ENCODE measurements at regions not wholly inside any gene's neighbourhood (a gene's known extent, or its start where the extent isn't known, plus 50 kb on each side); places are given as distances from the start of the nearest gene placed in this dataset.

DNA sequence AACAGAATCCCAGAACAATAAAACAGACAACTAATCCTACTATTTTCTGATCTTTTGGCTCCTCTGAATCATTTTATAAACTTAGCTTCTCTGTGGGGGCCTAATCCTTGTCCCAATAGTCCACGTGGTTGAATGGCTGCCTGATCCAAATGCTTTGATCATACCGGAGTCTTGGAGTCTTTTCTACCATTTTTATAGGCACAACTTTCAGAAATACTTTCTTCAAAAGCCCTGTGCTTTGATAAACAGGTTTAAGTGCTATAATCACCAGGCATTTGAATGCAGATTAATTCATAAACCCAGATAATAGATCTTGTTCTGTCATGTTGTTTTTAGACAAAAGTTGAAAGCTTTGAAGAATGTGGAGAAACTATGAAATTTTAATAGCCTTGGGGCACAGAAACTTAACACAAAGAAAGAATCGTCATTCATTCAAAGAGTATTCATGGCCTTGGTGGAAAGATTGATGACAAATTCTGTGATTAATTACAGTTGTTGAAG is 163.7 kb downstream of the AHR start:
- TF ChIP-seq EZH2phosphoT487 (IDR thresholded peaks at IDR 0.05; ENCODE audit: borderline replicate concordance, low read length), result no peak
- TF ChIP-seq, protein P1, sequence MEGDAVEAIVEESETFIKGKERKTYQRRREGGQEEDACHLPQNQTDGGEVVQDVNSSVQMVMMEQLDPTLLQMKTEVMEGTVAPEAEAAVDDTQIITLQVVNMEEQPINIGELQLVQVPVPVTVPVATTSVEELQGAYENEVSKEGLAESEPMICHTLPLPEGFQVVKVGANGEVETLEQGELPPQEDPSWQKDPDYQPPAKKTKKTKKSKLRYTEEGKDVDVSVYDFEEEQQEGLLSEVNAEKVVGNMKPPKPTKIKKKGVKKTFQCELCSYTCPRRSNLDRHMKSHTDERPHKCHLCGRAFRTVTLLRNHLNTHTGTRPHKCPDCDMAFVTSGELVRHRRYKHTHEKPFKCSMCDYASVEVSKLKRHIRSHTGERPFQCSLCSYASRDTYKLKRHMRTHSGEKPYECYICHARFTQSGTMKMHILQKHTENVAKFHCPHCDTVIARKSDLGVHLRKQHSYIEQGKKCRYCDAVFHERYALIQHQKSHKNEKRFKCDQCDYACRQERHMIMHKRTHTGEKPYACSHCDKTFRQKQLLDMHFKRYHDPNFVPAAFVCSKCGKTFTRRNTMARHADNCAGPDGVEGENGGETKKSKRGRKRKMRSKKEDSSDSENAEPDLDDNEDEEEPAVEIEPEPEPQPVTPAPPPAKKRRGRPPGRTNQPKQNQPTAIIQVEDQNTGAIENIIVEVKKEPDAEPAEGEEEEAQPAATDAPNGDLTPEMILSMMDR (IDR thresholded peaks at IDR 0.05; ENCODE audit: low read depth, low read length, poor library complexity, severe bottlenecking), result no peak
- Histone ChIP-seq H3K9me3 (ENCODE audit: control insufficient read depth, insufficient read depth, low read length) (no peaks in the 10 kb centered on the region), H3K4me3 (ENCODE audit: low read length) (no peak overlapping the region), H3K9me2 (replicated peaks; ENCODE audit: control insufficient read depth, low read length) (no peaks in the 10 kb centered on the region), H3K27ac (ENCODE audit: low read depth, low read length) (no peak overlapping the region), H3K4me2 (ENCODE audit: low read length) (no peak overlapping the region), H3K79me2 (ENCODE audit: control insufficient read depth, low read length) (no peaks in the 10 kb centered on the region), H3F3A (ENCODE audit: control insufficient read depth, insufficient read depth) (no peaks in the 10 kb centered on the region), H3K36me3 (ENCODE audit: control insufficient read depth, low read length) (no peaks in the 10 kb centered on the region), H4K20me1 (ENCODE audit: control insufficient read depth, insufficient read depth, low read depth, low read length) (no peaks in the 10 kb centered on the region), H3K27me3 (ENCODE audit: control insufficient read depth, low read length) (no peaks in the 10 kb centered on the region), H3K4me1 (ENCODE audit: control insufficient read depth, low read length) (no peaks in the 10 kb centered on the region)

DNA sequence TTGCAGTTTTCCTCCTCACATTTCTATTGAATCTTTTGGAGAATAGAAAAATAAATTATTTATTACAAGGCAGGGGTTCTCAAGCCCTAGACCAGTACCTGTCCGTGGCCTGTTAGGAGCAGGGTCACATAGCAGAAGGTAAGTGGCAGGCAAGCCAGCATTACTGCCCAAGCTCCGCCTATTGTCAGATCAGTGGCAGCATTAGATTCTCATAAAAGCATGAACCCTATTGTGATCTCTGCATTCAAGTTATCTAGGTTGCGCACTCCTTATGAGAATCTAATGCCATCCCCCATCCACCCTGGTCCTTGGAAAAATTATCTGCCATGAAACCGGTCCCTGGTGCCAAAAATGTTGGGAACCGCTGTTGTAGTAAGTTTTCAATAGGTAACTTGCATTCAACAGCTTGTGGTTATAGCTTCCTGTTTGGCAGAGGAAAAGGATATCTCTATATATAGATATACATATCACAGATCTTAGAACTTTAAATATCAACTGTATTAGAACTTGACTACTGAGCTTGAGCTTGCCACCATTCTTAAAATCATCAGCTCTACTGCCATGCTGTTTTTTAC is 165.1 kb downstream of the AHR start:
- H4K20me1 ChIP-seq (ENCODE audit: control insufficient read depth, insufficient read depth, low read depth, low read length), result no peaks in the 10 kb centered on the region
- H3K36me3 ChIP-seq (ENCODE audit: control insufficient read depth, low read length), result no peaks in the 10 kb centered on the region
- H3K4me2 ChIP-seq (ENCODE audit: low read length), result no peak overlapping the region
- TF ChIP-seq, protein P1 (IDR thresholded peaks at IDR 0.05; ENCODE audit: low read depth, low read length, poor library complexity, severe bottlenecking), result no peak
- TF ChIP-seq EZH2phosphoT487 (IDR thresholded peaks at IDR 0.05; ENCODE audit: borderline replicate concordance, low read length), result no peak
- H3K9me2 ChIP-seq (replicated peaks; ENCODE audit: control insufficient read depth, low read length), result no peaks in the 10 kb centered on the region
- H3K27me3 ChIP-seq (ENCODE audit: control insufficient read depth, low read length), result no peaks in the 10 kb centered on the region
- H3K4me1 ChIP-seq (ENCODE audit: control insufficient read depth, low read length), result no peaks in the 10 kb centered on the region
- no peaks in the 10 kb centered on the region for H3K9me3 ChIP-seq (ENCODE audit: control insufficient read depth, insufficient read depth, low read length)
- H3K4me3 ChIP-seq (ENCODE audit: low read length), result no peak overlapping the region
- H3K27ac ChIP-seq (ENCODE audit: low read depth, low read length), result no peak overlapping the region
- no peaks in the 10 kb centered on the region for H3F3A ChIP-seq (ENCODE audit: control insufficient read depth, insufficient read depth)
- no peaks in the 10 kb centered on the region for H3K79me2 ChIP-seq (ENCODE audit: control insufficient read depth, low read length)

- H3F3A ChIP-seq (ENCODE audit: control insufficient read depth, insufficient read depth), result no peaks in the 10 kb centered on the region
- no peaks in the 10 kb centered on the region for H3K4me1 ChIP-seq (ENCODE audit: control insufficient read depth, low read length)
- no peak overlapping the region for H3K27ac ChIP-seq (ENCODE audit: low read depth, low read length)
- H3K9me3 ChIP-seq (ENCODE audit: control insufficient read depth, insufficient read depth, low read length), result no peaks in the 10 kb centered on the region
- no peak for TF ChIP-seq EZH2phosphoT487 (IDR thresholded peaks at IDR 0.05; ENCODE audit: borderline replicate concordance, low read length)
- TF ChIP-seq, protein P1 (IDR thresholded peaks at IDR 0.05; ENCODE audit: low read depth, low read length, poor library complexity, severe bottlenecking), result no peak
- no peaks in the 10 kb centered on the region for H4K20me1 ChIP-seq (ENCODE audit: control insufficient read depth, insufficient read depth, low read depth, low read length)
- no peaks in the 10 kb centered on the region for H3K79me2 ChIP-seq (ENCODE audit: control insufficient read depth, low read length)
- H3K4me2 ChIP-seq (ENCODE audit: low read length), result no peak overlapping the region
- no peak overlapping the region for H3K4me3 ChIP-seq (ENCODE audit: low read length)
- H3K27me3 ChIP-seq (ENCODE audit: control insufficient read depth, low read length), result no peaks in the 10 kb centered on the region
- no peaks in the 10 kb centered on the region for H3K36me3 ChIP-seq (ENCODE audit: control insufficient read depth, low read length)
- no peaks in the 10 kb centered on the region for H3K9me2 ChIP-seq (replicated peaks; ENCODE audit: control insufficient read depth, low read length)
Measured at GRCh38 chr7:17466216-17466615, 167.8 kb downstream of the AHR start.

Data from DOHH2 (cell line).